GM19035 (cell line): ENCODE measurements at regions not wholly inside any gene's neighbourhood (a gene's known extent, or its start where the extent isn't known, plus 50 kb on each side); places are given as distances from the start of the nearest gene placed in this dataset.

Experiments used
- ATAC-seq: cut with Tn5 transposase; IDR thresholded peaks from one replicate; pipeline ENCODE4 v1.9.1; 2021; ENCODE audit not compliant: unreplicated experiment

DNA sequence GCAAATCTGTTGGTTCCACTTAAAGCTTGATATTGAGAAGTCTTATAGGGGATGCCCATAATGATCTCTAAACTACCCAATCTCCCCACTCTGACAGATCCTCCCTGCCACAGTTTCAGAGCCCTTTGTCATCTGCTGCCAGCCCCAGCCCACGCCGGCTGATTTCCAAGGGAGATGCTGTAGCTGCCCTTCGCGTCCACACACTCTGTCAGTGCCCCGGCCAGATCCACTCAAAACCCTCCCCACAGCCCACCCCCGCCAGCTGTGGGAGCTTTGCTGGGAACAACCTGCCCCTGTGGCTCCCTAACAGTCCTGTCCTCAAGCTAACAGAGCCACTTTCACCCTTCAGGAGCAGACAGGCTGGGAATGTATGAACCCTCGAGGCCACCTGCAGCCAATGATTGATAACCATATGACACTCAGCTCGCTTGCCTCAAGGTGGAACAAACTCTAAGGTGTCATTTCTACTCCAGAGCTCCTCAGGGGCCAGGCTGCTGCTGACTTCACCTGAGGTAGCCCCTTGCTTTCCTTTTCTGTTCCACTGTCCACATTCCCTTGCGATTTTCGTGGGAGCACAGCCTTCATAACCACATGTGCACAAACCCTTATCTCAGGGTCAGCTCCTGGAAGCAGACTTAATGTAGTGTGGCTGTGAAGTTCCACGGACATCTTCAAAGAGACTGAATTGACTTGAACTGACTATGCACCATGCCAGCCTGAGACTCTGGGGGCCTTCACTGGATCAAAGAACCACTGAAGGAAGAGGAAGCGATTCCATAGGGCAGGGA is 92.6 kb upstream of the LGALSL start:
- no peak for ATAC-seq

DNA sequence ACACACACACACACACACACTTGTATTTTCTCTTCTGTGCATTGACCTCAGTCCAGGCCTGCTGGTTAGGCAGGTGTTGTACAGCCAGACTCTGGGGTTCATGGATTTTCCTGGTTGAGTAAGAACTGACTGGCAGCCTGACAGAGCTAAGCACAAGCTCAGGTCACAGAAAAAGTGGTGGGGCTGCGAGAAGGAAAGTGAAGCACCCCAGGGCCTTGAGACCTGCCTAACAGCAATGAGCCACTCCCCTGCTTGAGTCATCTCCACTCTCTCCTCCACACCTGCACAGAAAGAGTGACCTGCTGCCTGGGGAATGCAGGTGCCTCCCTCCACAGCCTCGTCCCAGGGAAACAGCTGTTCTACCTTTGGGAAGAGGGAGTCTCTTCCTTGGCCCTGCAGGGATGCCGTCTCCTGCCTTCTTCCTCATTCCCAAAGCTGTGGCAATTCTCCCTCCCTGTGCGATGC is 91.4 kb upstream of the LGALSL start:
- no peak for ATAC-seq

DNA sequence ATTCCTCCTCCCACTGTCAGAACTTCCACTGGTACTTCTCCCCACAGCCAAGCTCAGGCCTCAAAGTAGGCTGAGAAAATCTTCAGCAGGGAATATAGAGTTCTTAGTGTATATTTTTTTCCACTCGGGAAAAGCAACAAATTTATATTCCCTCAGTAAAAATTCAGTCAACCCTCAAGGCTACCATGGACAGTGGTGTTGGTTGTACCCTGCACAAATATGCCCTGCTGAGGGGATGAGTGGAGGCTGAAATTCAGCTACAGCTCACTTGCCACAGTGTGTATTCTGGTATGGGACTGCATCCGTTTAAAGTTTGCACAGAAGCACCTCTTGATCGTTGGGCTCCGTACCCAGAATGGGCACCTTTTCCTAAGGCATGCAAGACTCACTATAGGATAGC is 90.8 kb upstream of the LGALSL start:
- no peak for ATAC-seq

DNA sequence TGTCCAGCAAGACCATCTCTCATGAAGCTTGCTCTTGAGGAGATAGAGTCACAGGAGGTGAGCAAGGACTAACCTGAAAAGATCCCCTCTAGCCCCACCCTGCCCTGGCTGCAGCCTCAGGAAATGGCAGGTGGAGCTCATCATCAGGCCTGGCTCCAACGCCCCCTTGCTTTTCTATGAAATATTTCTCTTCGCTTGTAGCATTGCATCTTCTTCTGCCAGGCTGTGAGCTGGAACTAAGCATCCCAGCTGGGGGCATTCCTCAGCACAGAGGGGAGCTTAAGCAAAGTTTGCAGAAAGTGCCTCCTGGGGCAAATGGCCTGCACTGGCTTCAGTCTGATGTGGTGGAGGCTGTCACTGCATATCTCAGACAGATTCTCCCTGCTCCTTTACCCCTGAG is 90.1 kb upstream of the LGALSL start:
- ATAC-seq: no peak

DNA sequence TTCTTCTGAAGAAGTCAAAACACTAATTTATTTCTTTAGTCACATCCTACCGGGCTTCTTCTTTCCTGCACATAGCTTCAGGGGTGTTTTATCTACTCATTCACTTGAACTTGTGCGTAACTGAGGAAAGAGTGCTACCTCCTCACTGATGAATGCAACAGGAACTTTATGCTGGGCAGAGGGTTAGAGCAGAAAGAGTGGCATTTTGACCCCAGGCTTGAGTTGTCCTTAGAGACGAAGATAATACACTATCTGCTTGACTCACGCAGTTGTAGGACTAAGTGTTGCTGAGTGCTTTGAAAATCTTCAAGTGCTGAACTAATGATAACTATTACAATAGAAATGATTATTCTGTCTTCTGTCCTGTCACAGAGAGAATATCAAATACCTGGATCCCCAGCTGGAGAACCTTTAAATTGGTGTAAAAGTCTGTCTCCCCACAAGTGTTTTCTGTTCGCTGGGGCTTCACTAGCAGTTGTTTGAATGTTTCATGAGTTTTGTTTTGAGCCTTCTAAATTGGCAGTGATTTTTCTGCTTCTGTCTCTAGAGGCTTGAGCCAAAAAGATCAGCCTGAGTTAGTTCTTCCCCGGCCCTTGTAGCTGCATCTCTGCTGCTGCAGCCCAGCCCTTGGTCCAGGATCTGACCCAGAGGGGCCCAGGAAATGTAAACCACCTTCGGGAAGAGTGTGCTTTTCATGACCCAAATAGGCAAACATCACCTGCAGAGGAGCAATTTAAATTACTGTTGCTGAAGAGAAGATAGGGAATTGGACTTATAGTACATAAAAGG is 86.3 kb upstream of the LGALSL start:
- no peak for ATAC-seq

DNA sequence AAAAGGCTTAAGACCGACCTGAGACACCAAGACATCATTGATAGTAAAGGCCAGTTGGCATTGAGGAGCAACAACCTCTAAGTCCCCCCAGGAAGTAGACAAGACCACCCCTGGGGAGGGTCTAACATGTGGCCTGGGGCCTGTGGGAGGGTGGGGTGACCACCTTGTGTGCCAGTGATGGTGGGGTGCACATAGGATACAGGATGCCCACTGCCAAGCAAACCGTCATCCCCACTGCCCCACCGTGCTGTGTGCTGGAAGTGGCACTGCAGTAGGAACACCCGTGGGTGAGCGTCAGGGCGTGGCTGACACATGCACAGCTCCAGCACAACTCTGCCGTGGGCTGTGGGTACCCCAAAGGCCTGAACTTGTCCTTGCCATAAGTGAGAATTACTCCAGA is 84.3 kb upstream of the LGALSL start:
- ATAC-seq: no peak

DNA sequence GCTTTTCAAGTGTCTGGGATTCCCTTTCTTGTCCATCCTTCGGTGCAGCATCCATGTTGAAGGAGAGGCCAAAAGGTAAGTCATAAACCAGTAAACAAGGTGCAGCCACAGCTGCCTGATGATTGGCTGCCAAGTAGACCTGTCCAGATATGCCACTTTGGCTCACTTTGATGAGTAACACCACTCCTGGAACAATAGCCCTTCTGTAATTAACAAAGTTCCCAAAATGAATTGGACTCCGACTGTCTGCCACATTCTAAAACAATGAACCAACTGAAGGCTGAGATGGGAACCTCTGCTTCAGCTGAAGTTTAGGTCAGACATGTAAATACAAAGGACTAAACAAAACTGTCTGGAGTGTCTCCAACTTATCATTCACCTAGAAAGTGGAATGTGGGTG is 82.2 kb upstream of the LGALSL start:
- ATAC-seq: no peak

DNA sequence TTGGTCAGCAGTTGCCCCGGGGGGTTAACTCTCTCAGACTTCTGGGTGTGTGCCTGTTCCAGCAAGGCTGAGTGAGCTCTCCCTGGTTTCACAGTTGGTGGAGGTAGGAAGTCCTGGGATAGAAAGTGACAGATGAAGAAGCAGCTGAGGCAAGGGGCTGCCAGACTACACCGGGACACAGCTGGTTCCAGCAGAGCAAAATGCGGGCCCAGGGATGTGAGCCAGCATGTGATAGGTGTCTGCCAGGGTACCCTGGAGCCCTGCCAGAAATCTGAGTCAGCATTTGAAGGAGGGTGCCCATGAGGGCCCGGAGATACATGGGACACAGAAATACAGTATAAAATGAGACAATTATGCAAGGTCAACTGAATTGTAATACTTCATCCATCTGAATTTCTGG is 79.3 kb upstream of the LGALSL start:
- ATAC-seq: no peak

DNA sequence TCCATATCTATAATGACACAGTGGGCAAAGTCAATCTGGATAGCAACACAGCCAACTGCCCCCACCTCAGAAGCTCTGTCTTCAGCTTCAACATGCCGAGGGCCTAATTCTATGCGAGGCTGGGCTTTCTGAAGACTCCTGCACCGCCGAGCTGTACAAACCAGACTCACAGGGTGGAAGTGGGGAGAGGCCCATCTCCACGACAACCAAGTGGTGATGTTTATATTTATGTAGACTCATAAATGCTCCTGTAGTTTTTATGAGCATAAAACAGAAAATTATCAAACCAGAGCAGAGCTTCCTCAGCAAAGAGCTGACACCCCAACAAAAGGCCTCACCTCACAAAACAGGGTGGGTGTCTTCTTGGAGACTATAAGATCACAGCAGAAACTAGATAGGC is 77.0 kb upstream of the LGALSL start:
- ATAC-seq: no peak

DNA sequence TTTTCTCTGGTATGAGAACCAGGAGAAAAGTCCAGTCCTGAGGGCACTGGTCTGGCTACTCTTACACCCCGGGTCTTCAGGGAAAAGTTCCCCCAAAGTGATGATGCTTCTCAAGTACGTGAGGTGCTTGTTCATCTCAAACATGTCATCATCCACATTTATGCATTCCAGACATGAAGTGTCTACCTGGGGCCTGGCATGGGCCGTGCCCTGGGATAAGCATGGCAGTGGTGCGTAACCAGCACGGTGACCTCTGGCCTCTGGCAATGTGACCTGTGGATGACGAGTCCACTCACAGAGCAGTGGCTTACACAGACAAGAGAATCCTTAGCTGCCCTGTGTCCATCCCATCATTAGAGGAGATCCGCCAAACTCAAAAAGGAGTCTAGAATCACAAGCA is 74.8 kb upstream of the LGALSL start:
- ATAC-seq: no peak

DNA sequence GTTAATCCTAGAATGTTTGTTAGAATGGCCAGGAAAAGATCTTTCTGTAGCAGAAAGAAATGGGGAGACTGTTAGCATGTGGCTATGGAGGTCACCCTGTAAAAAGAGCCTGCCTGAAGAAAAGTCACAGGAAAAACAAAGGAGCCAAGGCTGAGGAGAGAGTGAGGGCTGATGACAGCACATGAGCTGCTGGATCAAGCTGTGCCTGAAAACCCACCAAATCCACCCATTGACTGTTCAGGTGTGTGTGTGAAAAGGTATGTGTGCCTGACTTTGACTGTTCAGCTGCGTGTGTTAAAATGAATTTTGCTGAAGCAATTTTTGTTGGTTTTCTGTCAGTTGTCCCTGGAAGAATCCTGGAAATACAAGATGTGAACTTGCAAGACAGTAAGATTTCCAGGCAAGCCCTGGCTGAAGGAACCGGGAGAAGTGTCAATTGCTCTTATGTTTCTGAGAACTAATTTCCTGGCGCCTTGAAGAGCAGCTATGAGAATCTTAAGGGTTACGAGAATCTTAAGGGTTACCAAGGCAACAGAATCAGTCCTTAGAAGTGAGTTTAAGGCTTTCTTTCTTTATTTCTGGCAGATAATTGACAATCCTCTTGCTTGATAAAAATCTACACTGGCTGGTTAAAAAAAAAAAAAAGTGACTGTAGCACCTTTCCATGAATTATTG is 73.0 kb upstream of the LGALSL start:
- no peak for ATAC-seq

DNA sequence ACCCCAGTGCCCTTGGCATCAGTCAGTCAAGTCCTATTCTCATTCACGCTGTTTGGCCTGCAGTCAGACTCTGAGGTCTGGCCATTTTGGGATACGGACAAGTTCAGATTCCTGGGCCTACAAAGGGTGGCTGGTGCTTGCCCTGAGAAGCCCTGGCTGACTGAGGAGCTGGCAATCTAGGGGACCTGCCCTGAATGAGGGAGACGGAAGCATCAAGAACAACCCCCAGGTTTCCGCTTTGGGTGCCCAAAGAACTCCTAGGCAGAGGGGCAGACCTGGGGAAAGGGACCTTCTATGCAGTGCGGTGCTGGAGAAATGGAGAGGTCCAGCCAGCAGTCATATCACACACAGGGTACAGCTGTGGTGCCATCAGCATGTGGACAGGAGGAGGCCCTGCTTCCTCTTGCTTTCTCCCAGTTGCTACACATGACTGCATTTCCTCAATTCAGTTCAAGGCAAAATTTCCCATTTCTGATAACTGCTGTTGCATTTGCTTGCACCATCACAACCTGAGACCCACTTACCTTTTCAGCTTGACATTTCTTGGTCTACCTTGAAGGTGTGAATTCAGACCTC is 70.9 kb upstream of the LGALSL start:
- ATAC-seq: no peak

DNA sequence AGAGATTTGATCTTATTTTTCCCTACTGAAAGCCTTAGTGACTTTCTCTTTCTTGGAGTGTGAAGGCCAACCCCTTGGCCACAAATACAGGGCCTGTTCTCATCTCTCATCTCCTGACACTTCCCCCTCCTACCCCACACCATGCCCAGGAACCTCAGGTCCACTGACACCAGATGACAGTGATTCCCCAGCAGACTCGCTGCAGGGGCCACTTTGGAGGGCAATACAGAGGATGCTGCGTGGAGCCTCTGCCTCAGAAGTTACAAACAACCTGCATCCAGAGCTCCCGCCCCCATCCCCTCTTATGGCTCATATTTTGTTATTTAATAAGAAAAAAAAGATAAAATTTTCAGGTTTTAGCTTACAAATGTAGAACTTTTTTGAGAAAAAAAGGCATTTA is 70.1 kb upstream of the LGALSL start:
- no peak for ATAC-seq

DNA sequence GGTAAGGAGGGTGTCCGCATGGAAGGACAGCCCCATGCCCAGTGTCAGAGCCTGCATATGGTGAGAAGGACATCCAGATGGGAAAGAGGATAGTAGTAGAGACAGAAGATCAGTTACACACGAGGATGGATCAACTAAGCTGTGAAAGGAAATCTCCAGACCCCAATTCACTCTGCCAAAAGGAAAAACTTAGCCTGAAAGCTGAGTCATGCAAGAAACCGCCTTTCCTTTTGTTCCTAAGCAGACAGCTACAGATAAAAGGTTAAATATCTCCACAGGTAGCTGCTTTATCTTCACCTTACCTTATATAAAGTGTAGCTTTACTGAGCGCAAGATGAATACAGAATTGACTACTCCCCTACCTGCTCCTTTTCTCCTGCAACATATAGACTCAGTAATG is 67.3 kb upstream of the LGALSL start:
- ATAC-seq: no peak

DNA sequence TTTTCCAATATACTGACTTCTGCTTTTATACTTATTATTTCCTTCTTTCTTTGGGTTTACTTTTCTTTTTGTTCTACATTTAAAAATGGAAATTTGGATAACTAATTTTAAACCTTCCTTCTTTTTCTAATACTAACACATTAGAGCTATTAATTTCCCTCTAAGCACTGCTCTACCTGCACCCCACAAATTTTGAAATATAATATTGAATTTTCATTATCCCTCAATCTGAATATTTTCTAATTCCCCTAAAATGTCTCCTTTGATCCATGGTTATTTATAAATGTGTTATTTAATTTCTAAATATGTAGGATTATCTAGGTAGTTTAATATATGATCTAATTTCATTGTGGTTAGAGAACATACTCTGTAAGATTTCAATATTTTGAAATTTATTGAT is 63.4 kb upstream of the LGALSL start:
- no peak for ATAC-seq

DNA sequence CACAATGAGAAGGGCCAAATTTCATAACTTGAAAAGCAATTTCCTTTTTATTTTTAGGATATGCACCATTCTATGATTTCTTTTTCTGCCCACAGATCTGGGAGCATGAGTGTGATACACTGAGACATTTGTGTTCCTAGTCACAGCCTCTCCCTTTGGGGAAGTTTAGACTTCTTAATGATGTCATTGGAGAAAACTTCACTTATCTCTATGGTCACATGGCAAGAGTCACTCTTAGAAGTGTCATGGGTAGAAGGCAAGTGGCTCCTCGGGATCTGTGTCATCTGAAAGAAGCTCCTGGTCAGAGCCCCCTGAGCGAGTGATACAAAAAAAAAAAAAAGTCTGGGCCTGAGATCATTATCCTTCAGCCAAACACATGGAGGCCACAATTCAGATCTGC is 62.5 kb upstream of the LGALSL start:
- ATAC-seq: no peak

DNA sequence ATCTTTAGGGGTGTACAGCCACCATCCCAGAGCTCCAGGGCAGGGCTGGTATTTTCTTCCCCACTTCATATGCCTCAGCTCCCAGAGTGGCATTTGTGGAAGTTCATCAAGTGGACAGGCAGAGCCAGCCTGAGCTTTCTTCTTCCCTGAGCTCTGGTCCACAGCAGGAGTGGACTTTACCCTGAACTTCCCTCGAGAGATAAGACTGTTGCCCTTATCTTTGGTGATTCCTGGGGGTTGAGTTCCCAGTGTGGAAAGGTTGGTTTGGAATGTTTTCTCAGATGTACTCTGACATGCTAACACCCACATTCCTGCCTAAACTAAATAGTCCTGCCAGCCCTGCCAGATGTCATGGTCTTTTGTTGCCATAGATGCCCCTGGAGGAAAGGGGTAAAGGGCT is 62.0 kb upstream of the LGALSL start:
- ATAC-seq: no peak

DNA sequence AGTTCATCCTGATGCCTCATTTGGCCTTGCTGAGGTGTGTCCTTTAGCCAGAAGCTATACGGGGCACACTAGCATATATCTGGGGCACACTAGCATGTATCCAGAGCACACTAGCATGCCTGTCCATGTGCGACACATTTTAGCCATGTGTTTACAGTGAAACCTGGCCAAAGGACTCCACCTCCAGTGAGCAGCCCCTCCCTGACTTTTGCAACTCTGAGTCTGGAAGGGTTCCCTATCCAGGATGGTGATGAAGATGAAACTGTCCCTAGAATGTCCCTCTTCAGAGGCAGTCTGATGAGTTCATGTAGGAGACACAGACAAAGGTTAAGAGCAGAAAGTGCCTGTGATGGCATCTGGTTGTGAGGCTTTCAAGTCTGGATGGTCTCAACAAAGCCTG is 61.4 kb upstream of the LGALSL start:
- no peak for ATAC-seq

DNA sequence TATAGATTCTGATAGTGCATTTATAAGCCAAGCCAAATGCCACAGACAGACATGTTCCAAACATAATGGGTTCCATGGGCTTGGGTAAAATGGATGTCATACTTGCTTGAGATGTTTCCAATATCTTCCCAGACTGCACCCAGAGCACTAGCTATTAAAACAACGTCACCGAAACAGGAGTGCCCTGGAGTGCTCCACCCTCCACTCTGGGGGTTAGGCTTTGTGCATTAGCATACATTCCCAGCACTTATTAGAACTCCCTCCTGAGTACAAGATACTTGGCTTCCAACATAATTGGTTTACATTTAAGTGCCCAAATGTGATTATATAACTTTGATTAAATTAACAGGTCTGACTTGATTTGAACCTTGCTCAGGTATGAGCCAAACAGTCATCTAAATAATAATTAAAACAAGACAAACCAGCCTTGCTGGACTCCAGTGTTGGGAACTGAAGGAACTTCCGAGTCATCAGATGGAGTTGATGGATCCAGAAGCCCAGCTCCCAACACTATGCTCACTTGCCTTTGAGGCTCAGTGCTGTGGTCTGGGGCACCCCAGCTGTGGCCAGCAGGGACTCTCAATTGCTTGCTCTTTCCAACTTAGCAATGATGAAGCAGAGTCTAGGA is 60.5 kb upstream of the LGALSL start:
- no peak for ATAC-seq

DNA sequence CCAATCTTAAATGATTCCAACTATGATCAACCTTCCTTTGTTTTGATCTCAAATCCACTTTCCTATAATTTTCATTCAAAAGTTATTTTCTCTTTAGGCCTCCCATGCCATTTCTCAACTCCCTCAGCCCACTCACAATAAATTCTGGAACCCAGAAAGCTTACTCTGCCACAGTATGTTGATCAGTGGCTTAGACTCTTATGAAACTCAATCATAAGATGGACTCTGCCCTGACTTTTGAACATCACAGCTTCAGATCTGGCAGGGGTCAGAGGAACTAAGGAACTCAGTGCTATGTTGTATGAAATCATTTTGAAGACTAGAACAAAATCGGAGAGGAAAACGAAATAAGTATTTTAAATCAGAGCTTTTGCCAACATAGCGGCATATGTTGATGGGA is 59.8 kb upstream of the LGALSL start:
- no peak for ATAC-seq

DNA sequence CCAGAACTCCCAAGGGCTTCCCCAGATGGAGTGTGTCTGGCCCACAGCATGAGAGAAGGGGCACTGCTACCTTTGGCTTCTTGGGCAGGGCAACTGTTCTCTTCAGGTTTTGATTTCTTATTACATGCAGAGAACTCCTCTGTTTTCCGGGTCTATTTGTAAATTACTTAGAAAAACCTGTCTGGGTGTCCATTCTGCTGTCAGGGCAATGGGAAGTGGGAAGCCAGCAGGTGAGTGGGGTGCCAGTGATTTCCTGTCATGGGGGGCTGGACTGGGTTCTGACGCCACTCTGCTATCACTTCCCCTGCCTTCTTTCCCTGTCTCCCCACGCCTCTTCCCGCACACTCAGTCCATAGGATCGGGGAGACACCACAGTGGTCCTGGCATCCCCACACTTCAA is 58.0 kb upstream of the LGALSL start:
- no peak for ATAC-seq
